ENCODE measurements at regions not wholly inside any gene's neighbourhood (a gene's known extent, or its start where the extent isn't known, plus 50 kb on each side); places are given as distances from the start of the nearest gene placed in this dataset.
"Not testable (repeated sequence)": the region's sequence is repeated elsewhere in the genome, so short reads cannot be mapped to it uniquely, and the experiment has no call there.

DNA sequence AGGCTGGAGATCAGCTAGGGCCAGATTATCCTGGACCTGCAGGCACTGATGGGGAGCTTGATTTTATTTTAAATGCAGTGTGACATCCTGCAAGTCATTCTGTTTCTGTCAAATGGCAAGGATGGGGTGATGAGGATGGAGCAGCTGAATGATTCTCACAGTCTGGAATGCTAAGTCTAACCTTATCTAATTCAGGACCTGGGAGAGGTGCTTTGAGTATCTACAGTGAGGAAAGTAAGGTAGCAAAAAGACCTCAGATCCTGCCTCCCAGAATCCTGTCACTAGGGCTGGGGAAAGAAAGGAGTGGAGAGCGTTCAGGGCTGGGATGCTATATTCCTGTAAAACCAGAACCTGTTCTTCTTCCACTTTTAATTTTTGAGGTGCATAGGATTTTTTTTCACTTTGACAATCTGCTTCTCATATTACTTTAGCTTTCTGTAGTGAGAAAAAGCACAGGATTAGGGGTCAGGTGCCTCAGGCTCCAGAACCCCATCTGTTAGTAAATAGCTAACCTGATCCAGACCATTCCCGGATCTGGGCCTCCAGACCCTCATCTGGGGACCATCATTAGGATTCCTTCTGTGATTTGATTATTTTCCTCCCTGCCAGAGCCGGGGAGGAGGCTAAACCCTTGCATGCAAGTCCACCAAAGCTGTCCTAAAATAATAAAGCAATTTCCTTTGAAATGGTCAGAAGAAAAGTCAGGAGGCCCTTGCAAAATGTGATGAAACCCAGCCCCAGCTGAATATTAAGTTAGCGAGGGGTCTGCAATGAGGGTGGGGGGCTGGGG, 54.7 kb downstream of the ASCL1 start:
- DNase-seq (ENCODE audit: low spot score), result no peak
- in situ Hi-C loops (cut with HindIII; ENCODE audit: low sequenced_read_pairs), result no loop called here

DNA sequence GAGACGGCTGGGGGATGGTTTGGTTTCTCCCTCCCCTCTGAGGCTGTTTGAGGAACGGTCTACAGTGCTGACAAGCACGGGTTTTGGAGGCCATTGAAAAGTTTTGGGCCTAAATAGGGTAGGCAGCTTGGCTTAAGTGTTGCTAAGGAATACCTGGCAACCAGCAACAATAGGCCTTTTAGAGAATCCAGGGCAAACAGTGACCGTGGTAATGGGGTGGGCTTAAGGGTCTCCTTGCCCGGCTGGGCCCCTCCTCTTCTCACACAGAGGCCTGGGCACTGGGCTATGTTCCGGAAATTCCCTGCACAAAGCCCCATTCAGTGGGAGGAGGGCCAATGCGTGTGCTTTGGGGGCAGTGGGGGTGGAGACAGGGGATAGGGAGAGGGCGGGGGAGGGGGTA, 55.4 kb downstream of the ASCL1 start:
- DNase-seq (ENCODE audit: low spot score), result peak; percentile 41
- in situ Hi-C loops (cut with HindIII; ENCODE audit: low sequenced_read_pairs), result no loop called here

DNA sequence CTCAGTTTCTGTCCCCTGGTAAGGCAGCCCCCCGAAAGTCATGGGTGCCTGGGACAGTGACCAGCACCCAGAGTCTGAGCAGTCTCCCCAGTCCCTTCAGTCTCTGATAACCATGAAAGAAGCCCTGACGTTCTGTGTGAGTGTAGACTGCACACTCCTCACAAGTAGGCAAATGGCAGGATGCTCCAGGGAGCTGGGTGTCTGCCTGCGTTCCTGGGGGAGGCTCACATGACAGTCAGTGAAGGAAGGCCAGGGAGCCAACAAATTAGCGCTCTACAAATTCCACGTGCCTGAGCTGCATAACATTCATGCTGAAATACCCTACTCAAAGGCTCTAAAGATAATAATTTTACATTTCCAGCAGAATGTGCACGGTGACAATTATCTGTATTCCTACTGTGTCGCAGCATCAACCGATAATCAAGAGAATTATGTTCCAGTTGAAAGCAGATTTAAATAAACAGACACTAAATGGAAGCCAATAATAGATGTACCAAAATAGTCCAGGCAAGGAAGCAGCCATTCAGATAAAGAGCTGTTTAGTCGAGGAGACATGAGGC, 56.3 kb downstream of the ASCL1 start:
- in situ Hi-C loops (cut with HindIII; ENCODE audit: low sequenced_read_pairs), result no loop called here

DNA sequence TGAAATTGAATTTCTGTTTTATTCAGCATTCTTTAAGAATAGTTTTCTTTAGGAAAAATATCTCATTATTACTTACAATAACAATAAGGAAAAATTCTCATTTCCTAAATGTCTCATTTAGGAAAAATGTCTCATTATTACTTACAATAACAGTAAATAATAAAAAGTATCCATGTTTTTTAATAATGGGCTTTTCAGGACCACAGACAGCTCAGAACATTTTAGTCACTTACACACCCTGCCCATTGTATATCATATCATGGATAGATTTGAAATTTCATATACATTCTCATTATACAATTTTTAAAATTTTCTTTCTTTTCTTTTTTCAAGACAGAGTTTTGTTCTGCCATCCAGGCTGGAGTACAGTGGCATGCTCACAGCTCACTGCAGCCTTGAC, 58.9 kb downstream of the ASCL1 start:
- no peak for DNase-seq (ENCODE audit: low spot score)
- in situ Hi-C loops (cut with HindIII; ENCODE audit: low sequenced_read_pairs), result no loop called here

More for the DNA sequence above, 56.3 kb downstream of the ASCL1 start:
- DNase-seq (ENCODE audit: low spot score), result no peak

DNA sequence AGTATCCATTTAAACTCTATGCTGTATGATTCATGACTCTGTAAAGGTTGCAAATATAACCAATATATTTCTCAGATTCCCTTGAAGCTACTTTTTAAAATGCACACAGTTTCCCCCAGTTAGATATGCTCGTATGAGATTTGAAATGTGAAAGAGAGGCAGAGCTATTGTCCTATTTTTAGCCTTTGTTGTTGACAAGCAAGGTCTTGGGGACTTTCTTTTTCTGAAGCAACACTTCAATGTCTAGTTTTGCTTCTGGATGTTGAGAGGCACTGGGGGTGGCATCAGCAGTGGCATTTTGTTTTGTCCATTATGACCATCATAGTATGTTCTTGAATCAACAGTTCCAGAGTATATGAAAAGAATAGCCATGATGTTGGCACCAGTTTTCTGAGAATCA, 63.4 kb downstream of the ASCL1 start:
- DNase-seq (ENCODE audit: low spot score), result no peak
- in situ Hi-C loops (cut with HindIII; ENCODE audit: low sequenced_read_pairs), result no loop called here

DNA sequence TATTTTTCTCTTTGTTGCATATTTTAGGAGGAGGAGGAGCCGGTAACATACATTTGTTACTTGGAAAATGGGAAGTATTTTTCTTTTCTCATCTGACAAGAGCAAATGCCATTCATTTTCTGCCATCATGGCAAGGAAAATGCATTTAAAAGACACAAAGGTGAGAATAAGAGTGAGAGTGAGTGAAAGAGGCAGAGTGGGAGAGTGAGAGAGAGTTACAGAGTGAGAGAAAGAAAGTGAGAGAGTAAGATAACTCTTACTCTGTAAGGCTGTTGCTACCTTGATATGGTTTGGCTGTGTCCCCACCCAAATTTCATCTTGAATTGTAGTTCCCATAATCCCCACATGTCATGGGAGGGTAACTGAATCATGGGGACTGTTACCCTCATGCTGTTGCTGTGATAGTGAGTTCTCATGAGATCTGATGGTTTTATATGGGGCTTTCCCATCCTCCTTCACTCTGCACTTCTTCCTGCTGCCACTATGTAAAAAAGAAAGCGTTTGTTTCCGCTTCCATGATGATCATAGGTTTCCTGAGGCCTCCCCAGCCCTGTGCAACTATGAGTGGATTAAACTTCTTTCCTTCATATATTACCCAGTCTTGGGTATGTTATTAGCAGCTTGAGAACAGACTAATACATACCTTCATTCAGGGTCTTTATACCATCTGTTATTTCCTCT, 64.2 kb downstream of the ASCL1 start:
- in situ Hi-C loops (cut with HindIII; ENCODE audit: low sequenced_read_pairs), result no loop called here
- no peak for DNase-seq (ENCODE audit: low spot score)

DNA sequence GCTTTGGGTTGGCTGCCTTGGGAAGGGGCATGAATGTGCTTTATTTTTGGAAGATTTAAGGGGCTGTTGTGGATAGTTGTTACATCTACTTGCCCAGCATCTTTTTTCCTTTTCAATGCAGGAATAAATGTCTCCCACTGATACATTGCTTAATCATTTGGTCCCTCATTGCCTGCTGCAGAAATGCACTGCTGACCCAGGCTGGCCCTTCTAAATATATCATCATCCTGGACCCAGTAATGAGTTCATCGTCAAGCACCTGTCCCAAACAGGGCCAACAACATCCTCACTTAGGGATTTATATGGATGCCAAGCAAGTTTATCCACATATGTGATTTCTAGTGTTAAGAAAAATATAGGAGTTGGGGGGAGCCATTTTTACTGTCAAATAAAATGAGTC, 67.2 kb downstream of the ASCL1 start:
- in situ Hi-C loops (cut with HindIII; ENCODE audit: low sequenced_read_pairs), result no loop called here
- DNase-seq (ENCODE audit: low spot score), result no peak

DNA sequence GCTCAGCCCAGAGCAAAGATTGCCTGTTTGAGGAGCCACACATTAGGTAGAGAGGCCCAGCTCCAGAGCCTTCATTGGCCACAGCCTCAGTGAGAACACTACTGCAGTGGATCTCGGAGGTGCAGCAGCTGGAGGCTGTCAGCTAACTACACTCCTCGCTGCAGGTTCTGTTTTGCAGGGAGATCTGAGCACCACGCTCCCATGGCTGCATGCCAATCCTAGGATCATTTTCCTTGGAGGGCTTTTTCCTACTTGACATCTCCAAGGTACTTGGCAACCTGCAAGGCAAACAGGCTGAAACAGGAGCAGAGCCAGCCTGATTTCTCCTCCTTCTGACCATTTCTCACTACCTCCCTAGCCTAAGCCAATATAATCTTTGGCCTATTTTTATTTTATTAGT, 69.2 kb downstream of the ASCL1 start:
- DNase-seq (ENCODE audit: low spot score); in situ Hi-C loops (cut with HindIII; ENCODE audit: low sequenced_read_pairs): not testable (repeated sequence)

DNA sequence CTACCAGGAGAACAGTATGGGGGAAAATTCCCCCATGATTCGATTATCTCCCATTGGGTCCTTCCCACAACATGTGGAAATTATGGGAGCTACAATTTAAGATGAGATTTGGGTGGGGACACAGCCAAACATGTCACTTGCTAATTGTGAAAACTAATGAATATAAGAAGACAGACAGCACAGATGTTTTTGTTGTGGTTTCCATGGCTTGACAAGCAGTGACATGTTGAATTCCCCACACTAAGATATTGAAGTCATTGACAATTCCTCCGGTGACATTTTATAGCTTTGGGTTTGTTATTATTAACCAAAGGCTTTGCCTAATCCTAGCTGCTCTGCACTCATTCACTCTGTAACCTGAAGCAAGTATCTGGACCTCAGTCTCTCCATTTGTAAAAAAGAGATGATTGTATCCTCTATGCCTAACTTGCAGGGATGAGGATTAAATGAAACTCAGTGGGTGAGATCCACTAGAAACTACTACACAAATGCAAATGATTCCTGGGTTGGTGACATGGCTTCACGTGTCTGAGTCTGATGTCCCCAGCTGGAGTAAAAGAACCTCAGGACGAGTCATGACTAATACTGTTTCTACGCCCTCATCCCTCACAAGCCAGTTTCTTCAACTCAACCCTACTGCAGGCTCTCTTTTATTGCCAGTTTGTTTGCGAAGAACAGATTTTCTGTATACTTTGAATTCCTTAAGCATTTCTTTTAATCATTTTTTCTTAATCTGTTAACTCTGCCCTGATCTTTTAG, 71.6 kb downstream of the ASCL1 start:
- DNase-seq (ENCODE audit: low spot score), result no peak
- in situ Hi-C loops (cut with HindIII; ENCODE audit: low sequenced_read_pairs), result no loop called here

DNA sequence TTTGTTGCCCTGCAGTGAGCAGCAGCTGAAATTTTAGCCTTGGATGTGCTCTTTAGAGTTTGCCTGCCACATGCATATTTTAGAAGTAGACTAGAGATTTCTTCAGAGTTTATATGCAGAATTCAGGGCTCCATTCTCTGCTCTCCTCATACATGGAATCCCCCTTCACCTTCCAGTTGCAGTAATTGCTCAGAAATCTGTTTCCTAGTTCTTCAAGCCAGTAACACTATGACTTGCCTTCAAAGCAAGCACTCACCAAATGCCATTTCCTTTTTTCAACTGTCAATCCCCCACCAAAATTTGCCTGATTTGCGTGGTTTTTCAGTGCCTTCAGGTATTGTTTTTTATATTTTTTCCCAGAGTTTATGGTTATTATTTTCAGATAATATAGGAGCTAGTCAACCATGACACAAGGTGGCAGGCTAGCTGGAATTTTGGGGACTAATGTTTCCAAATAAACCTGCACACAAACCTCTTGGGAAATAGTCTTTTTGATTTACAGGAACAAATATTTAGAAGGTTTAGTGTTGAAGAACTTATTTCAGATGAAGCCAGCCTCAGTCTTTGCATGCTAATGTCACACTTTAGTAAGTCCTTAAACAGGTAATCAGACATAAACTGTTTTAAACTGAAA, 79.2 kb downstream of the ASCL1 start:
- no peak for DNase-seq (ENCODE audit: low spot score)
- in situ Hi-C loops (cut with HindIII; ENCODE audit: low sequenced_read_pairs), result no loop called here

DNA sequence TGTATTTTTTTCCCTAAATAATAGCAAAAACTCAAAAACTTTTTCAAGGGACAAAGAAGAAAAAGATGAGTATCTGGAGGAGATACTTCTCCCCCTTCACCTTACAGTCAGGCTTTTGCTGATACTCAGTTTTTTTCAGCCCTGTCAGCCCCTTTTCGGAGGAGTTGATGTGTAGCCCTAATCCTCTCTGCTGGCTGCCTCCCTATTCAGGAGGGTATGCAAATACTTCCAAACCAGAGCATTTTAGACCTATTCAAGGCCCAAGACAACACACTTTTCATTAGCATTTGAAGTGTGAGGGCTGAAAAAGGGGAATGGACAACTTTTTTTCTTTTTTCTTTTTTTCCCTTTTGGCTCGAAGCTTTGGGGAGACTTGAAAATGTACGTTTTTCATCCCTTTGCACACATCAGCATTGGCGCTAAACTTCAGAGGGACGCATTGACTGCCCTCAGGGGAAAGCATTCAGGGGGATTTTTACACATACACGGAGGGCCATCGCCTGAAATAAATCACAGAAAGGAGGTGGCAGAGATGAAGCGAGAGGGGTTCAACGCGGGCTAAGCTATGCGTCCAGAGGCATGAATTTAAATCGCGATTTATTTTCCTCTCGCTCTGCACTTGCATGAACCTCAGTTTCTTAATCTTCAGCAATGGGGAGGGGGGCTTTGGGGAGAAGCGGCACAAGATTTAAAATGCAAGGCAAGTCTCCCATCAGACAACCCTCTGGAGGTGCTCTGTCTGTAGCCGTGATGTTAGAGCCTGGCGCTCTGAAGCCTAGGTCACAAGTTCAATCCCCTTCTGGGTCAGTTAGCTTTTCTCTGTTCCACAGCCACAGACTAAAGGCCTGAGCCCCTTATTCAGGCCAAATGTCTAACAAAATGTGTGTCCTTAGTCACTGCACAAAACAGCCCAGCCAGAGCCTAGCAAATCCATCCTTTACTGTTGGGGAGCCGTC, 86.3 kb downstream of the ASCL1 start:
- in situ Hi-C loops (cut with HindIII; ENCODE audit: low sequenced_read_pairs), result no loop called here
- DNase-seq (ENCODE audit: low spot score), result no peak

DNA sequence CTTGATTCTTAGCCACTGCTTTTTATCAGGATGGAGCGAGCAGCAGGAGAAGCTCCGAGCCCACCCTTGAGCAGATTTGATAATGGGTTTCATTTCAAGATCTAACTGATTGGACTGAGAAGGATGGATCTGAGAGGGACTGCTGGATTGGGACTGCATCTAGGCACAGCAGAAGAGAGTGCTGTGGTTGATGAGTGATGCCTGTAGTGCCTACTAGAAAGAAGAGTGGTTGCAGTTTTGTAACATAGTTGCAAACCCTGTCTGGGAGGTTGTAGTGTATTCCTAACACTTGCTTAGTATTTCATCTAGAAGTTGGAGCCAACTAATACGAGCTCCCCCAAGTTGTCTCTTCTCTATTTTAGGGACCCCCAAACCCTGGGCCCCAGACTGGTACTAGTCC, 88.7 kb downstream of the ASCL1 start:
- in situ Hi-C loops (cut with HindIII; ENCODE audit: low sequenced_read_pairs), result no loop called here
- no peak for DNase-seq (ENCODE audit: low spot score)

DNA sequence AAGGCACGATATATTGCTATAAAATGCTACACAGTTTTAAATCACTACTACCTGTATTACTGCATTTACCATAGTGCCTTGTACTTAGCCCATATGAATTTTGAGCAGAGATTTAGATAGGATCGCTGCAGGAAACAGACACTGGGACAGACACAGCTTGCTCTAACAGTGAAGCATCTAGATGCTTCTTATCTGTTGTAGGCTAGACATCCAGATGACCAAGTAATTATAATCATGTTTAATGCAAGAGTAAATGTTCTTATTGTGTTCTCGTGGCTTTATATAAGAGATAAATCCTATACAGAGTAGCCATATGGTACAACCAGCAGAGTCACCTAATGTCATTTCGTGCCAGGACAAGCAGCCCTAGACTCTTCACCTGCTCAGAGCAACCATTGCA, 92.8 kb downstream of the ASCL1 start:
- in situ Hi-C loops (cut with HindIII; ENCODE audit: low sequenced_read_pairs), result no loop called here
- DNase-seq (ENCODE audit: low spot score), result no peak

DNA sequence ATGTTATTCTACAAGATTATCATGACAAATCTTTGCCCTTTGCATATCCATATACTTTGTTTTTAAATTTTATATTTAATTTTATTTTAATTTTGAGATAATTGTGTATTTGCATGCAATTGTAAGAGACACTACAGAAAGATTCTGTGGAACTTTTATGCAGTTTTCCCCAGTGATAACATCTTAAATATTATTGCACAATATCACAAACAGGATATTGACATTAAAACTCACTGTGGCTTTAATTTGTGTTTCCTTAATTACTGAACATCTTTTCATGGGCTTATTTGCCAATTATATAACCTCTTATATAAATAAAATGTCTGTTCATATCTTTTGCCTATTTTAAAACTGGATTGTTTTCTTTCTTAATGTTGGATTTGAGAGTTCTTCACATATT, 95.6 kb downstream of the ASCL1 start:
- in situ Hi-C loops (cut with HindIII; ENCODE audit: low sequenced_read_pairs), result no loop called here

DNA sequence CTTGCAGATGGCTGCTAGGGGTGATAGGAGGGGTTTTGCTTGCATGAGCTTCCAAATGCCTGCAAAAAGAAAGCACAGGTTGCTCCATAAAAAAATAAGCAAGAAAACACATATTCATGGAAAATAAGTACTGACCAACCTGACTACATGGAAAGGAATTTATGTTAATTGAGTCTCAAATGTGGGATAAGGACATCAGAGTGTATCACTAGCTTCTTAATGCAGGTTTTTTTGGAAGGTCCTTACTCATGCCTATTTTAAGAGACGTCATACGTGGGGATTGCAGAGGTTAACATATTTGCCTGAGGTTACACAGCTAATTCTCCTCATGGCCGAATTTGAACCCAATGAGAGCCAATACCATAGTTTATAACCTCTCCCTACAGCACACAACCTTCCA, 116.2 kb downstream of the ASCL1 start:
- no peak for DNase-seq (ENCODE audit: low spot score)
- in situ Hi-C loops (cut with HindIII; ENCODE audit: low sequenced_read_pairs), result no loop called here

More for the DNA sequence above, 95.6 kb downstream of the ASCL1 start:
- no peak for DNase-seq (ENCODE audit: low spot score)

DNA sequence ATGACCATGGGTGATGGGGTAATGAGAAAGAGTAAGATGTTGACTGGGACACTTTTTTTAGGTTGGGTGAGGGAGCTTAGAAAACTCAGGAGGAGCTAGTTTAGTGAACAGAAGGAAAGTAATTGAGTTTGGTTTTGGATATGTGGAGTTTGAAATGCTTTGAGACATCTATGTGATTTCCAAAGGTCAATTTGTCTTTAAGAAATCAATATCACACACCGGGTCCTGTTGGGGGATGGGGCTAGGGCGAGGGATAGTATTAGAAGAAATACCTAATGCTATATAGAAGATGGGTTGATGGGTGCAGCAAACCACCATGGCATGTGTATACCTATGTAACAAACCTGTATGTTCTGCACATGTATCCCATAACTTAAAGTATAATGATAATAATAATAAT, 118.4 kb downstream of the ASCL1 start:
- in situ Hi-C loops (cut with HindIII; ENCODE audit: low sequenced_read_pairs), result no loop called here

DNA sequence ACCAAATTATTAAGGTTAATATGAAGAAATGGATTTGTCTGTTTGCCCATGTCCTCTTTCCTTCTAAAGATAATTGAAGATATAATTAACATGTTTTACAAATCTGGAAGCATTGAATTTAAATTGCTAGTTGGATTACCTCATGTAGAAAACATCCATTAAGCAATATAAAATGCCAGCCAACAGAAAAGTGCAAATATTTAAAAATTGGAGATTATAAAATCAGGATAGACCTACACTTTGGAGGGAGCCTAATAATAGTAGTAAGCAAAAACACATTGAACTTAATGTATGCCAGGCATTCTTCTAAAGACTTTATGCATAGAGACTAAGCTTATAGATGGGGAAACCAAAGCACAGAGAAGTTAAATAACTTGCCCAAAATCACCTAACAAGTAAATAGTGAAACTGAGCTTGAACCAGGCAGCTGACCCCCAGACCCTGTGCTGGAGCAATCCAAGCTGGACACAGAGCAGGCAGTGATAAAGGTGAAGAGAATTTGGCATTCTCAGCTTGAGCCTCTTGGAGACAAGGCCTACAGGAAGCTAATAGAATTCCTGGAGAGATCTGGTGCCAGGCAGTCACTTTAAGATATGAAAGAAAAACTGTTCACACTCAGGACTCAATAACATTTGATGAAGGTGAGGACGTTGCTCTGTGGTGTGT, 119.8 kb downstream of the ASCL1 start:
- in situ Hi-C loops (cut with HindIII; ENCODE audit: low sequenced_read_pairs), result no loop called here
- no peak for DNase-seq (ENCODE audit: low spot score)

More for the DNA sequence above, 118.4 kb downstream of the ASCL1 start:
- DNase-seq (ENCODE audit: low spot score), result no peak

DNA sequence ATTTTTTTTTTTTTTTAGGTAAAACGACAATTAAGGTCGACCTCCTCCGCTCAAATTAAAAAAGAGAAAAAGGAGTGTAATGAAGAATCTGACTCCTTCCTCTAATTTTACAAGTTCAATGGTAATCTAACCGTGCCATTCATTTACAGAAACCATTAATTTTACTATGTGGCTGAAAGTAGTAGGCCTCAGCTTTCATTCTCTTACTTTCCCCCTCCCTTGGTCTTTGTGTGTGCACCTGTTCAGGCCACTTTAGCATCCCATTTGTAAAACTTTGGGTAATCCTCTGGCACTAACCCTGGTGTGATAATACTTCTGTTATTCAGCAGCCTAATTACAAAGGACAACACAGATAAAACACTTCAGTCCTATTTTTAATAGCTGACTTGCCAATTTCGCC, 128.1 kb downstream of the ASCL1 start:
- in situ Hi-C loops (cut with HindIII; ENCODE audit: low sequenced_read_pairs), result no loop called here
- no peak for DNase-seq (ENCODE audit: low spot score)

Data from G401 (cell line).